H1 (cell line): ENCODE measurements at regions not wholly inside any gene's neighbourhood (a gene's known extent, or its start where the extent isn't known, plus 50 kb on each side); places are given as distances from the start of the nearest gene placed in this dataset.

Experiments
- CTCF ChIA-PET: fragments of 300-600 bp; sonication (Branson Sonifier 250); formaldehyde crosslinking; loops from one replicate; lab custom pipeline; 2021; ENCODE audit not compliant: partially characterized antibody; lab: Charles Lee
- POLR2A ChIA-PET: fragments of 300-600 bp; sonication (Branson Sonifier 250); formaldehyde crosslinking; loops from one replicate; lab custom pipeline; 2021; ENCODE audit warnings: inconsistent platforms; ENCODE audit not compliant: partially characterized antibody; lab: Charles Lee
- DNase-seq, 2 experiments: peaks; one replicate each; pipeline versions ENCODE4 v3.0.0 to v3.0.0-alpha.2; 2010 to 2022; ENCODE audit warnings: low spot score in 2 of 2, low read depth in 1 of 2, mixed read lengths in 1 of 2
- FAIRE-seq: peaks from 2 replicates; lab custom pipeline; 2011; peaks lifted over from hg19 to GRCh38; lab: Jason Lieb, UNC
- H2AFZ ChIP-seq: 2 replicates; pipeline ENCODE4 v1.8.1; 2012; ENCODE audit warnings: low read length, inconsistent platforms
- H2AK5ac ChIP-seq: 2 replicates; pipeline ENCODE4 v1.6.1; 2013; ENCODE audit warnings: low read depth, low read length
- H2BK120ac ChIP-seq: replicated peaks from 2 replicates; pipeline ENCODE3; 2013; ENCODE audit warnings: low read depth, low read length, inconsistent platforms
- H2BK12ac ChIP-seq: 2 replicates; pipeline ENCODE4 v1.6.1; 2013; ENCODE audit warnings: low read depth, low read length
- H2BK15ac ChIP-seq: 2 replicates; pipeline ENCODE4 v1.6.1; 2013; ENCODE audit warnings: low read length
- H2BK20ac ChIP-seq: 2 replicates; pipeline ENCODE4 v1.6.1; 2013; ENCODE audit warnings: low read length
- H2BK5ac ChIP-seq: 2 replicates; pipeline ENCODE4 v1.6.1; 2013; ENCODE audit warnings: low read depth, low read length
- H3K14ac ChIP-seq: 2 replicates; pipeline ENCODE4 v1.6.1; 2013; ENCODE audit warnings: inconsistent platforms; ENCODE audit not compliant: insufficient read length
- H3K18ac ChIP-seq: 2 replicates; pipeline ENCODE4 v1.6.1; 2013; ENCODE audit warnings: low read length; ENCODE audit errors: extremely low read depth
- H3K23ac ChIP-seq: 2 replicates; pipeline ENCODE4 v1.6.1; 2013; ENCODE audit warnings: inconsistent platforms; ENCODE audit not compliant: insufficient read length
- H3K23me2 ChIP-seq: 2 replicates; pipeline ENCODE4 v1.6.1; 2013; ENCODE audit warnings: low read depth, low read length
- H3K27ac ChIP-seq: 2 replicates; pipeline ENCODE4 v1.6.1; 2011; ENCODE audit warnings: low read depth, low read length, inconsistent platforms
- H3K27me3 ChIP-seq, 4 experiments: replicated peaks in 1 of 4; 1 replicate in 1 of 4; 2 replicates in 3 of 4; pipeline versions ENCODE4 v1.6.1 to v1.8.1; 2011 to 2013; ENCODE audit warnings: low read length in 3 of 4, mild to moderate bottlenecking in 3 of 4, inconsistent platforms in 2 of 4, mixed read lengths in 2 of 4, moderate library complexity in 1 of 4; ENCODE audit not compliant: control insufficient read depth in 3 of 4, insufficient read depth in 3 of 4; ENCODE audit errors: extremely low read depth in 1 of 4
- H3K36me3 ChIP-seq, 4 experiments: 2 replicates each; pipeline versions ENCODE4 v1.6.1 to v1.8.1; 2011 to 2013; ENCODE audit warnings: mild to moderate bottlenecking in 4 of 4, low read length in 3 of 4, moderate library complexity in 2 of 4, control low read depth in 1 of 4, inconsistent platforms in 1 of 4; ENCODE audit not compliant: insufficient read depth in 4 of 4, control insufficient read depth in 2 of 4
- H3K4ac ChIP-seq: replicated peaks from 2 replicates; pipeline ENCODE3; 2013; ENCODE audit warnings: low read length, low read depth, mixed read lengths, inconsistent platforms; ENCODE audit not compliant: insufficient read length
- H3K4me1 ChIP-seq, 4 experiments: replicated peaks in 1 of 4; 1 replicate in 1 of 4; 2 replicates in 3 of 4; pipeline versions ENCODE4 v1.6.1 to v1.8.1; 2011 to 2013; ENCODE audit warnings: low read length in 3 of 4, inconsistent platforms in 2 of 4, mixed read lengths in 1 of 4; ENCODE audit not compliant: insufficient read depth in 4 of 4, control insufficient read depth in 3 of 4
- H3K4me2 ChIP-seq, 2 experiments: 2 replicates each; pipeline versions ENCODE4 v1.6.1 to v1.8.1; 2011 to 2013; ENCODE audit warnings: low read depth in 2 of 2, low read length in 2 of 2, control low read depth in 1 of 2, inconsistent platforms in 1 of 2, mild to moderate bottlenecking in 1 of 2; ENCODE audit not compliant: insufficient read depth in 1 of 2
- H3K4me3 ChIP-seq, 4 experiments: fragments of 200-600, 300-600 bp in 1 of 4; sonication (generic), shearing (Covaris generic), sonication (Bioruptor Twin) in 1 of 4; 2 replicates each; pipeline versions ENCODE4 v1.5.1 to v1.8.1; 2011 to 2016; ENCODE audit warnings: low read length in 4 of 4, low read depth in 3 of 4, control low read depth in 2 of 4, inconsistent platforms in 2 of 4, mild to moderate bottlenecking in 2 of 4, mixed read lengths in 1 of 4, moderate library complexity in 1 of 4; ENCODE audit not compliant: insufficient read depth in 2 of 4; ENCODE audit errors: extremely low read depth in 1 of 4
- H3K56ac ChIP-seq: replicated peaks from 2 replicates; pipeline ENCODE3; 2013; ENCODE audit warnings: low read depth, mild to moderate bottlenecking, mixed read lengths, low read length, inconsistent platforms; ENCODE audit not compliant: insufficient read length
- H3K79me1 ChIP-seq: 2 replicates; pipeline ENCODE4 v1.6.1; 2013; ENCODE audit warnings: low read depth, low read length, control low read depth
- H3K79me2 ChIP-seq, 2 experiments: 2 replicates each; pipeline versions ENCODE4 v1.6.1 to v1.8.1; 2012 to 2013; ENCODE audit warnings: low read length in 2 of 2, mild to moderate bottlenecking in 2 of 2, inconsistent platforms in 1 of 2; ENCODE audit not compliant: insufficient read depth in 2 of 2, control insufficient read depth in 1 of 2
- H3K9ac ChIP-seq, 4 experiments: replicated peaks in 1 of 4; 1 replicate in 1 of 4; 2 replicates in 3 of 4; pipeline versions ENCODE4 v1.6.1 to v1.8.1; 2011 to 2013; ENCODE audit warnings: low read depth in 3 of 4, low read length in 3 of 4, control low read depth in 2 of 4, mild to moderate bottlenecking in 2 of 4, moderate library complexity in 2 of 4, inconsistent platforms in 1 of 4; ENCODE audit errors: extremely low read depth in 1 of 4
- H3K9me3 ChIP-seq, 2 experiments: 2 replicates each; pipeline versions ENCODE4 v1.6.1 to v1.8.1; 2012 to 2013; ENCODE audit warnings: mild to moderate bottlenecking in 2 of 2, moderate library complexity in 2 of 2, control low read depth in 1 of 2, inconsistent platforms in 1 of 2, low read depth in 1 of 2, low read length in 1 of 2, mixed read lengths in 1 of 2; ENCODE audit not compliant: insufficient read depth in 2 of 2
- H4K20me1 ChIP-seq, 2 experiments: replicated peaks in 1 of 2; 2 replicates each; pipeline versions ENCODE3 to v1.8.1; 2011 to 2013; ENCODE audit warnings: inconsistent platforms in 2 of 2, low read length in 2 of 2, mild to moderate bottlenecking in 1 of 2; ENCODE audit not compliant: insufficient read depth in 2 of 2, control insufficient read depth in 1 of 2
- H4K5ac ChIP-seq: 2 replicates; pipeline ENCODE4 v1.6.1; 2013; ENCODE audit warnings: low read length, low read depth, mixed read lengths, inconsistent platforms; ENCODE audit not compliant: insufficient read length
- H4K8ac ChIP-seq: 2 replicates; pipeline ENCODE4 v1.8.0; 2013; ENCODE audit warnings: mild to moderate bottlenecking, moderate library complexity, low read length, inconsistent platforms; ENCODE audit not compliant: insufficient read depth; ENCODE audit errors: extremely low read depth
- H4K91ac ChIP-seq: replicated peaks from 2 replicates; pipeline ENCODE3; 2013; ENCODE audit warnings: low read length, mixed read lengths, inconsistent platforms; ENCODE audit not compliant: insufficient read length
- CEBPB ChIP-seq: IDR thresholded peaks from 2 replicates; pipeline ENCODE4 v1.6.1; 2012; ENCODE audit warnings: low read depth, low read length
- CHD2 ChIP-seq: IDR thresholded peaks from 2 replicates; pipeline ENCODE4 v1.6.1; 2012; ENCODE audit warnings: low read length, improper control_type of control experiment
- CREB1 ChIP-seq: IDR thresholded peaks from 2 replicates; pipeline ENCODE4 v1.6.1; 2012; ENCODE audit warnings: inconsistent platforms
- CTBP2 ChIP-seq: IDR thresholded peaks from 2 replicates; pipeline ENCODE4 v1.7.0; 2011; ENCODE audit warnings: borderline replicate concordance, mild to moderate bottlenecking, moderate library complexity, mixed read lengths, low read length; ENCODE audit not compliant: insufficient read depth, insufficient read length
- FOSL1 ChIP-seq: IDR thresholded peaks from 2 replicates; pipeline ENCODE4 v1.6.1; 2011; ENCODE audit warnings: mild to moderate bottlenecking, low read depth, low read length, moderate library complexity; ENCODE audit not compliant: insufficient read depth
- KDM5A ChIP-seq: fragments of 200-600 bp; IDR thresholded peaks from 2 replicates; pipeline ENCODE4 v1.7.1; 2012; ENCODE audit warnings: mild to moderate bottlenecking, low read length, inconsistent platforms, mixed read lengths
- PHF8 ChIP-seq: fragments of 200-600 bp; sonication (generic); conservative IDR thresholded peaks from 2 replicates; pipeline ENCODE4 v1.7.1; 2012; ENCODE audit warnings: low read depth, mild to moderate bottlenecking, inconsistent platforms, low read length, moderate library complexity
- POLR2AphosphoS5 ChIP-seq: IDR thresholded peaks from 2 replicates; pipeline ENCODE4 v1.6.1; 2011; ENCODE audit warnings: low read depth, low read length
- POU5F1 ChIP-seq: IDR thresholded peaks from 2 replicates; pipeline ENCODE4 v1.6.1; 2011; ENCODE audit warnings: low read depth, mild to moderate bottlenecking, low read length, moderate library complexity
- SIX5 ChIP-seq: IDR thresholded peaks from 2 replicates; pipeline ENCODE4 v1.6.1; 2011; ENCODE audit warnings: mild to moderate bottlenecking, low read depth, low read length
- SUZ12 ChIP-seq: fragments of 200-600 bp; sonication (generic); IDR thresholded peaks from 2 replicates; pipeline ENCODE4 v1.6.1; 2012; ENCODE audit warnings: mild to moderate bottlenecking, inconsistent platforms, low read length, moderate library complexity, mixed read lengths
- TAF7 ChIP-seq: optimal IDR thresholded peaks from 2 replicates; pipeline ENCODE3; 2011; ENCODE audit warnings: low read depth, mild to moderate bottlenecking, inconsistent platforms, low read length, moderate library complexity, borderline replicate concordance
- WGBS, 2 experiments: shearing (Covaris generic) in 1 of 2; methylation state at CpG; one replicate each; pipeline versions ENCODE4 v1.1.6 to v1.1.7; 2013 to 2015; ENCODE audit warnings: low lambda C conversion rate in 2 of 2, mixed read lengths in 2 of 2, inconsistent platforms in 1 of 2, low coverage in 1 of 2, missing lambda C conversion rate in 1 of 2; ENCODE audit not compliant: insufficient replicate concordance in 2 of 2, insufficient coverage in 1 of 2, insufficient read length in 1 of 2; ENCODE audit errors: extremely low coverage in 1 of 2, missing lambda C conversion rate in 1 of 2; 5-methylcytosine and 5-hydroxymethylcytosine counted together

DNA sequence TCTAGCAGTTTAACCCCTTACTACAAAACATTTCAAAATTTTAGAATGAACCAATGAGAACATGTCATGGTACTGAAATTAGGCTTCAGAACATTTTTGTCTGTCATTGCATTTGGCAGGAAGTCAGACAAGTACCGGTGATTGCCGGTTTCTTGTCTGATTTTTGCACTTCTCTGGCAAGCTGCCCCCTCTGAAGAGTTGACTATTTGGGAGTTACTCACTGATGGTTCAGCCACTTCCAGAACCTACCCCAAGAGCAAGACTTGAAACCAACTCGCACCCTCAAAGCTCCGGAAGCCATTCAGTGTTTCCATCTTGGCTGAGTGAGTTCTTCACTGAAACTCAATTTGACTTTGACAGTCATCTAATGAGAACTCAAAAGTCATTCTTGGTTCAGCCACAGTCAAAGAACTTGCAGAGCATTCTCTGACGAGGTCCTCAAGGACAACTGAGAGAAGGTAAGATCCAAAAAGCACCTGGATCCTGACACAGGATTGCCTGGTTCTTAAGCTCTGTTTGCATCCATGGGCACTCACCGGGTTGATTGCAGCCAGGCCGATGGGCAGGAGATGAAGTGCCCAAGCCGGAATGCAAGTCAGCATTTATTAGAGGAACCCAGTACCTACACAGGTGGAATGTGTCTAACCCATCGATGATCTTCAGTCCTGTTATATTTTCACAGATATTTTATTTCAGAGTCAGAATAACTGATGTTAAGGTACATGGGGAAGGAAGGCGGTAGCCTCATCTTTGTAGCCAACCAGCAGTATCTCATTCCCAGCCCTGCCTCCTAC, 93.6 kb downstream of the USP22 start:
- Histone ChIP-seq H2AK5ac (no peak overlapping the region), H3K14ac (no peak overlapping the region), H4K8ac (no peak overlapping the region), H2BK20ac (no peak overlapping the region), H2BK15ac (no peak overlapping the region), H3K27me3 (no peaks in the 10 kb centered on the region), H2BK5ac (no peak overlapping the region), H3K23me2 (no peaks in the 10 kb centered on the region), H3K4me2 (no peak overlapping the region), H3K9ac (no peak overlapping the region), H4K20me1 (peaks cover 0 to 2% of the 10 kb centered on the region in 2 experiments), H4K5ac (no peak overlapping the region), H3K27ac (no peak overlapping the region), H2AFZ (no peak overlapping the region), H3K36me3 (no peaks in the 10 kb centered on the region), H3K56ac (no peak overlapping the region), H2BK120ac (no peak overlapping the region), H3K18ac (no peak overlapping the region), H2BK12ac (no peak overlapping the region), H3K79me2 (no peaks in the 10 kb centered on the region), H3K9me3 (no peaks in the 10 kb centered on the region), H3K23ac (no peak overlapping the region), H3K4me3 (no peak overlapping the region), H4K91ac (no peak overlapping the region), H3K4ac (no peak overlapping the region), H3K4me1 (peaks cover 0 to 4% (median 3%) of the 10 kb centered on the region in 4 experiments; a peak in 4 of 7 replicates), H3K79me1 (no peaks in the 10 kb centered on the region)
- TF ChIP-seq SUZ12: no peak
- no peak for TF ChIP-seq CTBP2
- TF ChIP-seq CHD2: no peak
- no peak for TF ChIP-seq PHF8
- no peak for TF ChIP-seq FOSL1
- no peak for TF ChIP-seq POLR2AphosphoS5
- TF ChIP-seq POU5F1: no peak
- TF ChIP-seq SIX5: no peak
- no peak for TF ChIP-seq KDM5A
- no peak for TF ChIP-seq TAF7
- no peak for TF ChIP-seq CEBPB
- no peak for TF ChIP-seq CREB1
- WGBS, 2 experiments: 86% methylated on average over 10 of the region's 10 CpGs; no CpG with 5 or more reads in 1 of the 2 experiments
- POLR2A ChIA-PET: interaction anchor here (0.6 kb wide), 1 partner anchor 14 kb away, joined by 3 read pairs; no protein-coding TSS in a partner anchor
- DNase-seq (no peak), FAIRE-seq (no peak)
- CTCF ChIA-PET: interaction anchor here (0.9 to 1.2 kb wide), 2 partner anchors 9 to 147 kb away, joined by 3 to 4 read pairs; no protein-coding TSS in a partner anchor
